Lower leg skin (tissue), 3 donors: ENCODE measurements at regions not wholly inside any gene's neighbourhood (a gene's known extent, or its start where the extent isn't known, plus 50 kb on each side); places are given as distances from the start of the nearest gene placed in this dataset.

ENCODE experiments used
- CTCF ChIP-seq, 3 donors: fragments of 450-650 bp; IDR thresholded peaks; one replicate each; pipeline ENCODE4 v1.5.1; 2016; ENCODE audit warnings: antibody characterized with exemption in 3 of 3, mild to moderate bottlenecking in 3 of 3, moderate library complexity in 2 of 3
- POLR2A ChIP-seq, 2 donors: fragments of 450-650 bp; IDR thresholded peaks; one replicate each; pipeline ENCODE4 v1.6.1; 2016 to 2017; ENCODE audit warnings: antibody characterized with exemption in 2 of 2, mild to moderate bottlenecking in 1 of 2, moderate library complexity in 1 of 2

GRCh38 chr14:26702721-26703230 lies 104.9 kb upstream of the NOVA1 start:
- TF ChIP-seq POLR2A (IDR thresholded peaks at IDR 0.05) (no peak), CTCF (IDR thresholded peaks at IDR 0.05) (no peak)
